ENCODE measurements at regions not wholly inside any gene's neighbourhood (a gene's known extent, or its start where the extent isn't known, plus 50 kb on each side); places are given as distances from the start of the nearest gene placed in this dataset.
"Not testable (repeated sequence)": the region's sequence is repeated elsewhere in the genome, so short reads cannot be mapped to it uniquely, and the experiment has no call there.

GRCh38 chr5:101627770-101628169 is 668.3 kb downstream of the SLCO4C1 start:
- FAIRE-seq, result not testable (repeated sequence)

GRCh38 chr5:101626572-101626971 is 669.5 kb downstream of the SLCO4C1 start:
- FAIRE-seq, result no peak

- FAIRE-seq, result no peak
Observed at GRCh38 chr5:101611039-101611438, 685.0 kb downstream of the SLCO4C1 start.

- FAIRE-seq, result no peak
Observed at GRCh38 chr5:101608322-101608721, 687.8 kb downstream of the SLCO4C1 start.

GRCh38 chr5:101605700-101606099 is 690.4 kb downstream of the SLCO4C1 start:
- FAIRE-seq, result no peak

- FAIRE-seq, result no peak
Observed at GRCh38 chr5:101600614-101601013, 695.5 kb downstream of the SLCO4C1 start.

GRCh38 chr5:101590384-101590783 is 687.3 kb upstream of the ST8SIA4 start:
- no peak for FAIRE-seq

GRCh38 chr5:101585366-101585765 is 682.3 kb upstream of the ST8SIA4 start:
- FAIRE-seq, result no peak

- FAIRE-seq, result no peak
Observed at GRCh38 chr5:101580591-101580990, 677.5 kb upstream of the ST8SIA4 start.

GRCh38 chr5:101574017-101574416 is 670.9 kb upstream of the ST8SIA4 start:
- no peak for FAIRE-seq

- no peak for FAIRE-seq
Observed at GRCh38 chr5:101561018-101561417, 657.9 kb upstream of the ST8SIA4 start.

- no peak for FAIRE-seq
Observed at GRCh38 chr5:101543780-101544179, 640.7 kb upstream of the ST8SIA4 start.

GRCh38 chr5:101539315-101539714 is 636.2 kb upstream of the ST8SIA4 start:
- FAIRE-seq, result no peak

GRCh38 chr5:101535626-101536025 is 632.5 kb upstream of the ST8SIA4 start:
- no peak for FAIRE-seq

GRCh38 chr5:101534491-101535110 is 631.5 kb upstream of the ST8SIA4 start:
- FAIRE-seq, result no peak

- FAIRE-seq, result no peak
Observed at GRCh38 chr5:101532430-101532829, 629.3 kb upstream of the ST8SIA4 start.

GRCh38 chr5:101531026-101531425 is 627.9 kb upstream of the ST8SIA4 start:
- FAIRE-seq, result no peak

GRCh38 chr5:101529094-101529493 is 626.0 kb upstream of the ST8SIA4 start:
- not testable (repeated sequence) for FAIRE-seq

GRCh38 chr5:101520417-101520816 is 617.3 kb upstream of the ST8SIA4 start:
- FAIRE-seq, result no peak

GRCh38 chr5:101517795-101518194 is 614.7 kb upstream of the ST8SIA4 start:
- no peak for FAIRE-seq

GRCh38 chr5:101515721-101516120 is 612.6 kb upstream of the ST8SIA4 start:
- FAIRE-seq, result no peak

- FAIRE-seq, result no peak
Observed at GRCh38 chr5:101505891-101506570, 602.9 kb upstream of the ST8SIA4 start.

- no peak for FAIRE-seq
Observed at GRCh38 chr5:101482931-101483330, 579.8 kb upstream of the ST8SIA4 start.

GRCh38 chr5:101473483-101473882 is 570.4 kb upstream of the ST8SIA4 start:
- no peak for FAIRE-seq

- FAIRE-seq, result no peak
Observed at GRCh38 chr5:101461455-101461854, 558.4 kb upstream of the ST8SIA4 start.

All from colon (tissue), 2 donors.